Activated T-cell treated with anti-CD3 and anti-CD28 coated beads, Interleukin-2, amount 50 U/mL, for 4 hours (primary cell): ENCODE measurements at regions not wholly inside any gene's neighbourhood (a gene's known extent, or its start where the extent isn't known, plus 50 kb on each side); places are given as distances from the start of the nearest gene placed in this dataset.
"Not testable (repeated sequence)": the region's sequence is repeated elsewhere in the genome, so short reads cannot be mapped to it uniquely, and the experiment has no call there.

Experiments used
- ATAC-seq, 2 donors: fragments of 200-7000 bp; cut with Tn5 transposase; one replicate each; pipeline ENCODE4 v1.10.0; 2021
- DNase-seq: peaks from one replicate; pipeline ENCODE4 v3.0.0-alpha.2; 2020
- H3K27me3 Mint-ChIP-seq: one replicate; pipeline ENCODE4 v1.8.0; 2021; ENCODE audit warnings: low read depth, mixed read lengths
- H3K36me3 Mint-ChIP-seq: one replicate; pipeline ENCODE4 v1.8.0; 2022; ENCODE audit warnings: mixed read lengths; ENCODE audit not compliant: insufficient read depth
- H3K4me1 Mint-ChIP-seq: one replicate; pipeline ENCODE4 v1.8.0; 2021; ENCODE audit warnings: low read depth, mixed read lengths
- H3K4me3 Mint-ChIP-seq: one replicate; pipeline ENCODE4 v1.8.0; 2021; ENCODE audit warnings: mild to moderate bottlenecking, moderate library complexity, mixed read lengths
- H3K9me3 Mint-ChIP-seq: one replicate; pipeline ENCODE4 v1.8.0; 2021; ENCODE audit warnings: mixed read lengths

- H3K4me1 Mint-ChIP-seq, ATAC-seq, H3K4me3 Mint-ChIP-seq, H3K9me3 Mint-ChIP-seq, H3K27me3 Mint-ChIP-seq, DNase-seq, H3K36me3 Mint-ChIP-seq: not testable (repeated sequence)
Measured at GRCh38 chr16:13352796-13353195, 451.4 kb downstream of the SHISA9 start.

- not testable (repeated sequence) for H3K36me3 Mint-ChIP-seq, DNase-seq, H3K4me1 Mint-ChIP-seq, H3K27me3 Mint-ChIP-seq, ATAC-seq, H3K4me3 Mint-ChIP-seq
- H3K9me3 Mint-ChIP-seq, result peaks cover 21% of the 10 kb centered on the region
Measured at GRCh38 chr16:13357842-13358241, 456.4 kb downstream of the SHISA9 start.

GRCh38 chr16:13359835-13360234 lies 458.4 kb downstream of the SHISA9 start:
- DNase-seq, result no peak

GRCh38 chr16:13372421-13372820 lies 471.0 kb downstream of the SHISA9 start:
- Mint-ChIP-seq H3K9me3 (peaks cover 17% of the 10 kb centered on the region), H3K4me1 (no peaks in the 10 kb centered on the region), H3K27me3 (no peaks in the 10 kb centered on the region), H3K4me3 (no peak overlapping the region), H3K36me3 (no peaks in the 10 kb centered on the region)
- ATAC-seq (no peak), DNase-seq (no peak)

More at GRCh38 chr16:13359835-13360234, 458.4 kb downstream of the SHISA9 start:
- Mint-ChIP-seq H3K36me3 (no peaks in the 10 kb centered on the region), H3K4me3 (no peak overlapping the region), H3K9me3 (peaks cover 21% of the 10 kb centered on the region), H3K27me3 (no peaks in the 10 kb centered on the region), H3K4me1 (no peaks in the 10 kb centered on the region)
- no peak for ATAC-seq

GRCh38 chr16:13376174-13376573 lies 474.8 kb downstream of the SHISA9 start:
- no peaks in the 10 kb centered on the region for H3K4me1 Mint-ChIP-seq
- no peak overlapping the region for H3K4me3 Mint-ChIP-seq
- peaks cover 17% of the 10 kb centered on the region for H3K9me3 Mint-ChIP-seq
- ATAC-seq (peak; percentile 46 to 59), DNase-seq (no peak)
- H3K36me3 Mint-ChIP-seq, result no peaks in the 10 kb centered on the region
- H3K27me3 Mint-ChIP-seq, result no peaks in the 10 kb centered on the region

- ATAC-seq (no peak), DNase-seq (no peak)
- Mint-ChIP-seq H3K9me3 (peaks cover 20% of the 10 kb centered on the region), H3K4me3 (no peak overlapping the region), H3K36me3 (no peaks in the 10 kb centered on the region), H3K27me3 (no peaks in the 10 kb centered on the region), H3K4me1 (no peaks in the 10 kb centered on the region)
Measured at GRCh38 chr16:13377143-13377542, 475.7 kb downstream of the SHISA9 start.

- no peaks in the 10 kb centered on the region for H3K4me1 Mint-ChIP-seq
Measured at GRCh38 chr16:13378151-13378550, 476.8 kb downstream of the SHISA9 start.

GRCh38 chr16:13379266-13379665 lies 477.9 kb downstream of the SHISA9 start:
- ATAC-seq (no peak), DNase-seq (no peak)
- no peaks in the 10 kb centered on the region for H3K27me3 Mint-ChIP-seq
- no peaks in the 10 kb centered on the region for H3K4me1 Mint-ChIP-seq
- H3K36me3 Mint-ChIP-seq, result no peaks in the 10 kb centered on the region
- no peak overlapping the region for H3K4me3 Mint-ChIP-seq
- H3K9me3 Mint-ChIP-seq, result peaks cover 32% of the 10 kb centered on the region

More at GRCh38 chr16:13378151-13378550, 476.8 kb downstream of the SHISA9 start:
- Mint-ChIP-seq H3K9me3 (peaks cover 24% of the 10 kb centered on the region), H3K4me3 (no peak overlapping the region), H3K36me3 (no peaks in the 10 kb centered on the region), H3K27me3 (no peaks in the 10 kb centered on the region)
- DNase-seq (no peak), ATAC-seq (no peak)

GRCh38 chr16:13385156-13386040 lies 484.0 kb downstream of the SHISA9 start:
- not testable (repeated sequence) for H3K27me3 Mint-ChIP-seq, H3K36me3 Mint-ChIP-seq, ATAC-seq, H3K4me3 Mint-ChIP-seq, H3K4me1 Mint-ChIP-seq, DNase-seq
- H3K9me3 Mint-ChIP-seq, result peaks cover 50% of the 10 kb centered on the region

- ATAC-seq (no peak), DNase-seq (no peak)
- no peak overlapping the region for H3K4me3 Mint-ChIP-seq
- H3K9me3 Mint-ChIP-seq, result peaks cover 24% of the 10 kb centered on the region
- H3K36me3 Mint-ChIP-seq, result no peaks in the 10 kb centered on the region
- H3K4me1 Mint-ChIP-seq, result no peaks in the 10 kb centered on the region
- no peaks in the 10 kb centered on the region for H3K27me3 Mint-ChIP-seq
Measured at GRCh38 chr16:13390093-13390985, 488.9 kb downstream of the SHISA9 start.

GRCh38 chr16:13390986-13391305 lies 489.5 kb downstream of the SHISA9 start:
- H3K27me3 Mint-ChIP-seq, result no peaks in the 10 kb centered on the region
- DNase-seq (no peak), ATAC-seq (no peak)
- H3K4me3 Mint-ChIP-seq, result no peak overlapping the region
- no peaks in the 10 kb centered on the region for H3K4me1 Mint-ChIP-seq
- H3K9me3 Mint-ChIP-seq, result peaks cover 20% of the 10 kb centered on the region
- no peaks in the 10 kb centered on the region for H3K36me3 Mint-ChIP-seq

- ATAC-seq, result no peak
- peaks cover 16% of the 10 kb centered on the region for H3K9me3 Mint-ChIP-seq
- H3K4me3 Mint-ChIP-seq, result no peak overlapping the region
- no peaks in the 10 kb centered on the region for H3K36me3 Mint-ChIP-seq
- no peaks in the 10 kb centered on the region for H3K27me3 Mint-ChIP-seq
- no peak for DNase-seq
- H3K4me1 Mint-ChIP-seq, result no peaks in the 10 kb centered on the region
Measured at GRCh38 chr16:13391337-13391736, 489.9 kb downstream of the SHISA9 start.

GRCh38 chr16:13392341-13392740 lies 490.9 kb downstream of the SHISA9 start:
- Mint-ChIP-seq H3K9me3 (peaks cover 7% of the 10 kb centered on the region), H3K27me3 (no peaks in the 10 kb centered on the region), H3K4me3 (no peak overlapping the region), H3K36me3 (no peaks in the 10 kb centered on the region), H3K4me1 (no peaks in the 10 kb centered on the region)
- ATAC-seq, result no peak
- no peak for DNase-seq

GRCh38 chr16:13393816-13394215 lies 492.4 kb downstream of the SHISA9 start:
- H3K4me1 Mint-ChIP-seq, result no peaks in the 10 kb centered on the region
- no peaks in the 10 kb centered on the region for H3K36me3 Mint-ChIP-seq
- no peaks in the 10 kb centered on the region for H3K27me3 Mint-ChIP-seq
- no peak for ATAC-seq
- no peak for DNase-seq
- H3K4me3 Mint-ChIP-seq, result no peak overlapping the region
- peaks cover 3% of the 10 kb centered on the region for H3K9me3 Mint-ChIP-seq

GRCh38 chr16:13394488-13394887 lies 493.1 kb downstream of the SHISA9 start:
- DNase-seq (no peak), ATAC-seq (no peak)
- Mint-ChIP-seq H3K4me1 (no peaks in the 10 kb centered on the region), H3K4me3 (no peak overlapping the region), H3K27me3 (no peaks in the 10 kb centered on the region), H3K9me3 (peaks cover 7% of the 10 kb centered on the region), H3K36me3 (no peaks in the 10 kb centered on the region)
